ENCODE measurements at regions not wholly inside any gene's neighbourhood (a gene's known extent, or its start where the extent isn't known, plus 50 kb on each side); places are given as distances from the start of the nearest gene placed in this dataset.

- no peak overlapping the region for H3K27ac ChIP-seq
- no peak for TF ChIP-seq POLR2A (IDR thresholded peaks at IDR 0.05)
- no peak for TF ChIP-seq CTCF (IDR thresholded peaks at IDR 0.05)
- intact Hi-C loops (cut with DNase I): loop anchor here (5.0 kb wide), 2 partner anchors 166 to 476 kb away; no protein-coding TSS in a partner anchor
- no peak for ATAC-seq
- H3K36me3 ChIP-seq (replicated peaks in 1 of 2; ENCODE audit: insufficient read depth in 1 of 2, low read depth in 2 of 2): no peaks in the 10 kb centered on the region
- no peaks in the 10 kb centered on the region for H3K27me3 ChIP-seq
- no peak for DNase-seq
- H3K4me3 ChIP-seq: no peak overlapping the region
- H3K4me1 ChIP-seq: peaks cover 33% of the 10 kb centered on the region
- no peaks in the 10 kb centered on the region for H3K9me3 ChIP-seq
- WGBS, 2 donors: 63 to 64% methylated on average over 2 to 4 of the region's 4 CpGs
These were observed 260.4 kb upstream of the NFE2L3 start for GRCh38 chr7:25891591-25891990.

- TF ChIP-seq POLR2A (IDR thresholded peaks at IDR 0.05) (no peak), CTCF (IDR thresholded peaks at IDR 0.05) (no peak)
- Histone ChIP-seq H3K4me3 (no peak overlapping the region), H3K36me3 (replicated peaks in 1 of 2; ENCODE audit: insufficient read depth in 1 of 2, low read depth in 2 of 2) (no peaks in the 10 kb centered on the region), H3K4me1 (peaks cover 42% of the 10 kb centered on the region), H3K27ac (peak overlapping the region in 1 of 4 donors; percentile 59), H3K9me3 (no peaks in the 10 kb centered on the region), H3K27me3 (no peaks in the 10 kb centered on the region)
- ATAC-seq: no peak
- 3 to 10% methylated on average over 1 of the region's 1 CpG for WGBS, 2 donors
- DNase-seq: no peak
- intact Hi-C loops (cut with DNase I): loop anchor here (5.0 kb wide), 2 partner anchors 164 to 474 kb away; no protein-coding TSS in a partner anchor
These were observed 258.6 kb upstream of the NFE2L3 start for GRCh38 chr7:25893436-25893835.

GRCh38 chr7:25894002-25894901 lies 257.7 kb upstream of the NFE2L3 start:
- peak; percentile 71 to 83 (median 75) for DNase-seq
- WGBS, 2 donors: 51 to 73% methylated on average over 6 to 7 of the region's 7 CpGs
- intact Hi-C loops (cut with DNase I): loop anchor here (5.0 kb wide), 2 partner anchors 163 to 473 kb away; no protein-coding TSS in a partner anchor
- no peaks in the 10 kb centered on the region for H3K27me3 ChIP-seq
- H3K36me3 ChIP-seq (replicated peaks in 1 of 2; ENCODE audit: insufficient read depth in 1 of 2, low read depth in 2 of 2): no peaks in the 10 kb centered on the region
- no peaks in the 10 kb centered on the region for H3K9me3 ChIP-seq
- peaks cover 42% of the 10 kb centered on the region for H3K4me1 ChIP-seq
- ATAC-seq: peak; percentile 80
- TF ChIP-seq POLR2A (IDR thresholded peaks at IDR 0.05) (peak in 1 of 3 donors; percentile 33), CTCF (IDR thresholded peaks at IDR 0.05) (peak in 1 of 7 experiments; percentile 6)
- peak overlapping the region; percentile 29 to 60 (median 40) for H3K27ac ChIP-seq
- no peak overlapping the region for H3K4me3 ChIP-seq

GRCh38 chr7:25894902-25895791 lies 256.9 kb upstream of the NFE2L3 start:
- TF ChIP-seq POLR2A (IDR thresholded peaks at IDR 0.05) (peak in 2 of 3 donors; percentile 26 to 52), CTCF (IDR thresholded peaks at IDR 0.05) (peak; percentile 57 to 78 (median 71))
- DNase-seq (peak; percentile 72 to 83 (median 78)), ATAC-seq (peak; percentile 76)
- Histone ChIP-seq H3K36me3 (replicated peaks in 1 of 2; ENCODE audit: insufficient read depth in 1 of 2, low read depth in 2 of 2) (no peaks in the 10 kb centered on the region), H3K27me3 (no peaks in the 10 kb centered on the region), H3K9me3 (no peaks in the 10 kb centered on the region), H3K4me3 (no peak overlapping the region), H3K27ac (peak overlapping the region; percentile 29 to 60 (median 40)), H3K4me1 (peaks cover 42% of the 10 kb centered on the region)
- WGBS, 2 donors: 30 to 34% methylated on average over 28 to 30 of the region's 30 CpGs
- intact Hi-C loops (cut with DNase I): loop anchor here (5.0 kb wide), 3 partner anchors 162 to 472 kb away; no protein-coding TSS in a partner anchor
